ENCODE measurements at regions not wholly inside any gene's neighbourhood (a gene's known extent, or its start where the extent isn't known, plus 50 kb on each side); places are given as distances from the start of the nearest gene placed in this dataset.

DNA sequence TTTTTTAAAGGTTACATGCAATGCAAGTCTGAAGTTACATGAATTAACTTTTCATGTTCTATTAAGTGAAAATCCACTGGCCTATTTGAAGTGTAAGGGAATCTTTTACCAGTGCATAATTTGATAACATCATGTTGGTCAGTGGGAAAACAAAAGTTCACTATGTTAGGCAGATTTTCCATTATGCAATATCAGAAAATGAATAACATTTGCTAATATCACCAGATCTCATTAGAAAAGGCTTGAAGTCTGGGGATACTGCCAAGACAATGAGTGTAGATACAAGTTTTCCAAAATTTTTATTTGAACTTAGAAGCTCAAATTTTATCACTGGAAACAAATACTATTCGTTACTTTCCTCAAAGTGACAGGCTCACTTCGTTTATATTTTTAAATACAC lies 296.4 kb upstream of the CDH4 start:
- ChIA-PET POLR2A (no interaction called here), CTCF (no interaction called here)
- H3K9me3 Mint-ChIP-seq: peaks cover 0 to 6% (median 0%) of the 10 kb centered on the region in 3 donors
- H3K9me3 ChIP-seq: no peaks in the 10 kb centered on the region
- H3K4me3 ChIP-seq (ENCODE audit: control insufficient read depth in 1 of 2, extremely low read depth in 1 of 2, low read length in 1 of 2): no peak overlapping the region
- no peak overlapping the region for H3K27ac Mint-ChIP-seq
- no peaks in the 10 kb centered on the region for H3K36me3 ChIP-seq (ENCODE audit: control insufficient read depth in 2 of 2, extremely low read depth in 1 of 2, insufficient read depth in 1 of 2, low read length in 1 of 2)
- H3K27me3 Mint-ChIP-seq: peaks cover 0 to 14% of the 10 kb centered on the region in 2 donors
- no peak overlapping the region for H3K4me3 Mint-ChIP-seq
- DNase-seq (no peak), ATAC-seq (replicated peaks in 1 of 4) (no peak)
- no CpG with 5 or more reads among the region's 2 CpGs for WGBS (ENCODE audit: insufficient coverage)
- H3K27ac ChIP-seq (ENCODE audit: low read length): no peak overlapping the region
- no peaks in the 10 kb centered on the region for H3K36me3 Mint-ChIP-seq
- no peaks in the 10 kb centered on the region for H3K4me1 Mint-ChIP-seq
- H3K27me3 ChIP-seq (replicated peaks in 1 of 2; ENCODE audit: control insufficient read depth in 2 of 2, extremely low read depth in 1 of 2, insufficient read depth in 2 of 2, low read length in 1 of 2): peaks cover 0 to 3% of the 10 kb centered on the region in 2 experiments
- H3K4me1 ChIP-seq (ENCODE audit: control insufficient read depth in 1 of 2, extremely low read depth in 1 of 2, insufficient read depth in 2 of 2, low read length in 2 of 2): no peaks in the 10 kb centered on the region

DNA sequence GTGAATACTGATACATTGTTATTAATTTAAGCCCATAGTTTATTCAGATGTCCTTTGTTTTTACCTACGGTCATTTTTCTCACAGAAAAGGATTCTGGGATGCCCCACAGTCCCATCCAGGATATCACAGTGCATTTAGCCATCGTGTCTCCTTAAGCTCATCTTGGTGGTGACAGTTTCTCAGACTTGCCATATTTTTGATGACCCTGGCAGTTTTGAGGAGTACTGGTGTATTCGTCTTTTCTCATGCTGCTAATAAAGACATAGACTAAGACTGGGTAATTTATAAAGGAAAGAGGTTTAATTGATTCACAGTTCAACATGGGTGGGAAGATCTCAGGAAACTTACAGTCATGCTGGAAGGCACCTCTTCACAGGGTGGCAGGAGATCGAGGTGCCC lies 295.9 kb upstream of the CDH4 start:
- Mint-ChIP-seq H3K4me1 (no peaks in the 10 kb centered on the region), H3K36me3 (no peaks in the 10 kb centered on the region), H3K9me3 (peaks cover 0 to 8% (median 0%) of the 10 kb centered on the region in 3 donors), H3K27me3 (peaks cover 0 to 16% of the 10 kb centered on the region in 2 donors), H3K4me3 (no peak overlapping the region), H3K27ac (no peak overlapping the region)
- H3K4me3 ChIP-seq (ENCODE audit: control insufficient read depth in 1 of 2, extremely low read depth in 1 of 2, low read length in 1 of 2): no peak overlapping the region
- no peak for DNase-seq
- H3K4me1 ChIP-seq (ENCODE audit: control insufficient read depth in 1 of 2, extremely low read depth in 1 of 2, insufficient read depth in 2 of 2, low read length in 2 of 2): no peaks in the 10 kb centered on the region
- H3K27me3 ChIP-seq (replicated peaks in 1 of 2; ENCODE audit: control insufficient read depth in 2 of 2, extremely low read depth in 1 of 2, insufficient read depth in 2 of 2, low read length in 1 of 2): peaks cover 0 to 3% of the 10 kb centered on the region in 2 experiments
- H3K9me3 ChIP-seq: no peaks in the 10 kb centered on the region
- POLR2A ChIA-PET: no interaction called here
- H3K27ac ChIP-seq (ENCODE audit: low read length): no peak overlapping the region
- no peaks in the 10 kb centered on the region for H3K36me3 ChIP-seq (ENCODE audit: control insufficient read depth in 2 of 2, extremely low read depth in 1 of 2, insufficient read depth in 1 of 2, low read length in 1 of 2)
- 100% methylated on average over 1 of the region's 4 CpGs for WGBS (ENCODE audit: insufficient coverage)
- CTCF ChIA-PET: no interaction called here
- ATAC-seq (replicated peaks in 1 of 4): no peak

DNA sequence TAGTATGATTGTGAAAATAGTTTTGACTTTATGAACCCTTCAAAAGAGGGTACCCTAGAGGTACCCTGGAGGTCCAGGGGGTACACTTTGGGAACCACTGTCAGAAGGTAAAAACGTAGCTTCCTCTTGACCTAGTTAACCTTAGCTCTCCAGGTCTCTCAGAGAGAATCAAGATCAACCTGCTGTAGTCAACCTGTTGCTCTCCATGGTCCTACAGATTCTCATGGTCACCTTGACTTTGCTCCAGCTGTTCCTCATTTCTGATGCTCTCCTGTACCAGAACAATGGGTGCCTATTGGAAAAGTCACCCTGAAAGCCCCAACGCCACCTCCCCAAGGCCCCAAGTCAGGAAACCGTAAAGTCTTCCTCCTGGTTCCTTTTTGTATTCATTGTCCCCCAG lies 294.4 kb upstream of the CDH4 start:
- Mint-ChIP-seq H3K4me1 (no peaks in the 10 kb centered on the region), H3K4me3 (no peak overlapping the region), H3K27me3 (peaks cover 0 to 16% of the 10 kb centered on the region in 2 donors), H3K9me3 (peaks cover 0 to 8% (median 0%) of the 10 kb centered on the region in 3 donors), H3K27ac (no peak overlapping the region), H3K36me3 (no peaks in the 10 kb centered on the region)
- ChIA-PET CTCF (no interaction called here), POLR2A (no interaction called here)
- Histone ChIP-seq H3K27me3 (replicated peaks in 1 of 2; ENCODE audit: control insufficient read depth in 2 of 2, extremely low read depth in 1 of 2, insufficient read depth in 2 of 2, low read length in 1 of 2) (peaks cover 0 to 3% of the 10 kb centered on the region in 2 experiments), H3K27ac (ENCODE audit: low read length) (no peak overlapping the region), H3K4me3 (ENCODE audit: control insufficient read depth in 1 of 2, extremely low read depth in 1 of 2, low read length in 1 of 2) (no peak overlapping the region), H3K36me3 (ENCODE audit: control insufficient read depth in 2 of 2, extremely low read depth in 1 of 2, insufficient read depth in 1 of 2, low read length in 1 of 2) (no peaks in the 10 kb centered on the region), H3K9me3 (no peaks in the 10 kb centered on the region), H3K4me1 (ENCODE audit: control insufficient read depth in 1 of 2, extremely low read depth in 1 of 2, insufficient read depth in 2 of 2, low read length in 2 of 2) (no peaks in the 10 kb centered on the region)
- 55% methylated on average over 3 of the region's 3 CpGs for WGBS (ENCODE audit: insufficient coverage)
- no peak for ATAC-seq (replicated peaks in 1 of 4)
- DNase-seq: no peak

DNA sequence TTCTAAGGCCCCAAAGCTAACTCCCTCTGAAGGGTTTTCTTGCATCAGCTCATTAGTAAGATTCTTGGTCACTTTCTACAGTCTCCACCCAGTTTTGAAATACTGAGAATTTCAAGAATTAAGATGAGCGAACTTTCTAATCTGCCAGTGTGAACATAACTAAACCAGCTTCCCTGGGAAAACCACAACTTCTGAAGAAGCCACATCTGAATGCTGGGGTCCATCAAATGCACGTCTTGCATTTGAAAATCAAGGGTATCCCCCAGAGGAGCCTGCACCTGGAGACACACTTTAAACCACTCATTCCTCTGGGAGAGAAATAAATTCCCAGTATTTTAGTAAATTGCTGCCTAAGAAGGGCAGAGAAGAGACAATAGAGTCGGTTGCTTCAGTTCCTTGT lies 292.1 kb upstream of the CDH4 start:
- Mint-ChIP-seq H3K36me3 (no peaks in the 10 kb centered on the region), H3K27ac (no peak overlapping the region), H3K9me3 (peaks cover 0 to 8% (median 0%) of the 10 kb centered on the region in 3 donors), H3K4me1 (no peaks in the 10 kb centered on the region), H3K27me3 (peaks cover 0 to 16% of the 10 kb centered on the region in 2 donors), H3K4me3 (no peak overlapping the region)
- no peaks in the 10 kb centered on the region for H3K9me3 ChIP-seq
- ATAC-seq (replicated peaks in 1 of 4): no peak
- no peak overlapping the region for H3K4me3 ChIP-seq (ENCODE audit: control insufficient read depth in 1 of 2, extremely low read depth in 1 of 2, low read length in 1 of 2)
- ChIA-PET CTCF (no interaction called here), POLR2A (no interaction called here)
- no peak overlapping the region for H3K27ac ChIP-seq (ENCODE audit: low read length)
- no peaks in the 10 kb centered on the region for H3K4me1 ChIP-seq (ENCODE audit: control insufficient read depth in 1 of 2, extremely low read depth in 1 of 2, insufficient read depth in 2 of 2, low read length in 2 of 2)
- 24% methylated on average over 2 of the region's 3 CpGs for WGBS (ENCODE audit: insufficient coverage)
- no peaks in the 10 kb centered on the region for H3K36me3 ChIP-seq (ENCODE audit: control insufficient read depth in 2 of 2, extremely low read depth in 1 of 2, insufficient read depth in 1 of 2, low read length in 1 of 2)
- peaks cover 0 to 3% of the 10 kb centered on the region in 2 experiments for H3K27me3 ChIP-seq (replicated peaks in 1 of 2; ENCODE audit: control insufficient read depth in 2 of 2, extremely low read depth in 1 of 2, insufficient read depth in 2 of 2, low read length in 1 of 2)
- no peak for DNase-seq

DNA sequence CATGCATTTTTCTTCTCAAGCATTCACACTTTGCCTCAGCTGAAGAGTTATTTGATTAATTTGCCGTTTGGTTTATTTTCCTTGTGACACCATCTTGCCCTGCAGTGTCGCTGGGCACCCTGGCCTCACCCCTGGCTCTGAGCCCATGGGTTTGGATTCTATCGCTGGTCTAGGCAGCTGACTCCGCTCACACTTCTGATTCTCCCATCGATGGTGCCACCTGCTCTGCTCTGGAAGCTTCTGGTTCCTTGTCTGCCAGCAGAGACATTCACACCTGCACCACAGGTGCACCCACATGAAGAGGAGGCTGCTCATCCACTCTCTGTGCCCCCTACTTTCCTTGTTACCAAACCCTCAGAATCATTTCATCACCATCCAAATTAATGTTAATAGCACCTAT lies 291.6 kb upstream of the CDH4 start:
- H3K27me3 Mint-ChIP-seq: peaks cover 0 to 16% of the 10 kb centered on the region in 2 donors
- Histone ChIP-seq H3K36me3 (ENCODE audit: control insufficient read depth in 2 of 2, extremely low read depth in 1 of 2, insufficient read depth in 1 of 2, low read length in 1 of 2) (no peaks in the 10 kb centered on the region), H3K27ac (ENCODE audit: low read length) (no peak overlapping the region), H3K27me3 (replicated peaks in 1 of 2; ENCODE audit: control insufficient read depth in 2 of 2, extremely low read depth in 1 of 2, insufficient read depth in 2 of 2, low read length in 1 of 2) (peaks cover 0 to 3% of the 10 kb centered on the region in 2 experiments), H3K4me1 (ENCODE audit: control insufficient read depth in 1 of 2, extremely low read depth in 1 of 2, insufficient read depth in 2 of 2, low read length in 2 of 2) (no peaks in the 10 kb centered on the region), H3K9me3 (no peaks in the 10 kb centered on the region), H3K4me3 (ENCODE audit: control insufficient read depth in 1 of 2, extremely low read depth in 1 of 2, low read length in 1 of 2) (no peak overlapping the region)
- H3K9me3 Mint-ChIP-seq: peaks cover 0 to 8% (median 0%) of the 10 kb centered on the region in 3 donors
- no peaks in the 10 kb centered on the region for H3K4me1 Mint-ChIP-seq
- no peak overlapping the region for H3K4me3 Mint-ChIP-seq
- WGBS (ENCODE audit: insufficient coverage): 70% methylated on average over 5 of the region's 5 CpGs
- ChIA-PET CTCF (no interaction called here), POLR2A (no interaction called here)
- ATAC-seq (replicated peaks in 1 of 4): no peak
- no peak overlapping the region for H3K27ac Mint-ChIP-seq
- no peaks in the 10 kb centered on the region for H3K36me3 Mint-ChIP-seq
- DNase-seq: no peak

DNA sequence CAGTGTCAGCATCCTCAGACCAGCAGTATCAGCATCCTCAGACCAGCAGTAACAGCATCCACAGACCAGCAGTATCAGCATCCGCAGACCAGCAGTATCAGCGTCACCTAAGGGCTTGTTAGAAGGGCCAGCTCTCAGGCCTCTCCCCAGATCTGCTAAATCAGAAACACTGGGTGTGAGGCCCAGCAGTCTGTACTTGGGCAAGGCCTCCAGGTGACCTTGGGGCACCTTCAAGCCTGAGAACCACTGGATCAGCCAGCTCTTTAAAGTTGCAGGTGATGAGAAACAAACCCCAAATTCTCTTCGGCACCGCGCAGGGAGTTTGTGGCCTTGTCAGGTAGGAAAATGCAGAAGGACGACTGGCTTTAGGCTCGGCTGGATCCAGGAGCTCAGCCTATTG lies 290.5 kb upstream of the CDH4 start:
- H3K4me3 ChIP-seq (ENCODE audit: control insufficient read depth in 1 of 2, extremely low read depth in 1 of 2, low read length in 1 of 2): no peak overlapping the region
- DNase-seq (no peak), ATAC-seq (replicated peaks in 1 of 4) (no peak)
- H3K27ac ChIP-seq (ENCODE audit: low read length): no peak overlapping the region
- peaks cover 0 to 8% (median 0%) of the 10 kb centered on the region in 3 donors for H3K9me3 Mint-ChIP-seq
- no peaks in the 10 kb centered on the region for H3K36me3 Mint-ChIP-seq
- CTCF ChIA-PET: no interaction called here
- POLR2A ChIA-PET: no interaction called here
- peaks cover 0 to 8% of the 10 kb centered on the region in 2 experiments for H3K27me3 ChIP-seq (replicated peaks in 1 of 2; ENCODE audit: control insufficient read depth in 2 of 2, extremely low read depth in 1 of 2, insufficient read depth in 2 of 2, low read length in 1 of 2)
- H3K9me3 ChIP-seq: no peaks in the 10 kb centered on the region
- H3K36me3 ChIP-seq (ENCODE audit: control insufficient read depth in 2 of 2, extremely low read depth in 1 of 2, insufficient read depth in 1 of 2, low read length in 1 of 2): no peaks in the 10 kb centered on the region
- no peak overlapping the region for H3K27ac Mint-ChIP-seq
- no peaks in the 10 kb centered on the region for H3K4me1 ChIP-seq (ENCODE audit: control insufficient read depth in 1 of 2, extremely low read depth in 1 of 2, insufficient read depth in 2 of 2, low read length in 2 of 2)
- H3K4me1 Mint-ChIP-seq: no peaks in the 10 kb centered on the region
- WGBS (ENCODE audit: insufficient coverage): 92% methylated on average over 6 of the region's 7 CpGs
- peaks cover 0 to 16% of the 10 kb centered on the region in 2 donors for H3K27me3 Mint-ChIP-seq
- H3K4me3 Mint-ChIP-seq: no peak overlapping the region

DNA sequence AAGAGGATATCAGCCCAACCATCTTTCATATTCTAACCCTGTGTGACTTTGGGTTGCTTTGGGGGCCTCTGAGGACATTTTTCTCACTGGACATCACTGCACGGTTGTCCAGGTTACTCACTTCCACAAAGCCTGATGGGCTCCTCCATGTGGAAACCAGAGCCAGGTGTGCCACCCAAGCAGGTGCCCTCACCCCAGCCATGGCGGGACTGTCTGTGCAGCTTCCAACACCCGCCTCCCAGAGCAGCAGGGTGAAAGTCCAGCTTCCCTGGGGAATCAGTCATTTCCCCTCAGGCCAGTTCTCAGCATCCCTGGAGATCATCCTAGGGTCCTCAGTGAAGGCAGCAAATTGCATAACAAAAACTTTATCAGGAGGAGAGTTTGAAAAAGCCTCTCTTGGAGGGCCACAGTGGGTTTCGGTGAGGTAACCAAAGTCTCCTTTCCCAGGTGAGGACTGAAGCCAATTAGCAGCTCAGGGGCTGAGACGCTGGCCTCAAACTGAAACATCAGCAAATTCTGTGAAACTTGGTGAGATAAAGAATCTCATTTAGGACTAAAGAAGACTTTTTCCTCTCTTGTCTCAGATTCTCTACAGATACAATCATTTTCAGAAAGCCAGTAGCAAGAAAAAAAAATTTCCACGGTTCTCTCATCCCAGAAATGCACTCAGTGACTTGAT lies 289.6 kb upstream of the CDH4 start:
- peaks cover 0 to 16% of the 10 kb centered on the region in 2 donors for H3K27me3 Mint-ChIP-seq
- Histone ChIP-seq H3K4me3 (ENCODE audit: control insufficient read depth in 1 of 2, extremely low read depth in 1 of 2, low read length in 1 of 2) (no peak overlapping the region), H3K9me3 (no peaks in the 10 kb centered on the region), H3K36me3 (ENCODE audit: control insufficient read depth in 2 of 2, extremely low read depth in 1 of 2, insufficient read depth in 1 of 2, low read length in 1 of 2) (no peaks in the 10 kb centered on the region), H3K27ac (ENCODE audit: low read length) (no peak overlapping the region), H3K4me1 (ENCODE audit: control insufficient read depth in 1 of 2, extremely low read depth in 1 of 2, insufficient read depth in 2 of 2, low read length in 2 of 2) (no peaks in the 10 kb centered on the region), H3K27me3 (replicated peaks in 1 of 2; ENCODE audit: control insufficient read depth in 2 of 2, extremely low read depth in 1 of 2, insufficient read depth in 2 of 2, low read length in 1 of 2) (peaks cover 0 to 8% of the 10 kb centered on the region in 2 experiments)
- H3K36me3 Mint-ChIP-seq: no peaks in the 10 kb centered on the region
- peaks cover 0 to 8% (median 4%) of the 10 kb centered on the region in 3 donors for H3K9me3 Mint-ChIP-seq
- 78% methylated on average over 4 of the region's 6 CpGs for whole genome bisulfite sequencing (ENCODE audit: insufficient coverage)
- no peak overlapping the region for H3K27ac Mint-ChIP-seq
- no peaks in the 10 kb centered on the region for H3K4me1 Mint-ChIP-seq
- H3K4me3 Mint-ChIP-seq: no peak overlapping the region
- ChIA-PET POLR2A (no interaction called here), CTCF (no interaction called here)
- DNase-seq (no peak), ATAC-seq (replicated peaks in 1 of 4) (no peak)

Measured in T-cell (primary cell).